Cardiac muscle cell (in vitro differentiated cells and primary cell): ENCODE measurements at regions not wholly inside any gene's neighbourhood (a gene's known extent, or its start where the extent isn't known, plus 50 kb on each side); places are given as distances from the start of the nearest gene placed in this dataset.
"Not testable (repeated sequence)": the region's sequence is repeated elsewhere in the genome, so short reads cannot be mapped to it uniquely, and the experiment has no call there.

Experiments
- DNase-seq, 2 donors: peaks; one replicate each; pipeline versions ENCODE4 v3.0.0 to v3.0.0-alpha.2; 2010 to 2017; ENCODE audit warnings: low read depth in 1 of 2, low spot score in 1 of 2
- H3K27ac ChIP-seq: fragments of 200-600 bp; sonication (generic); 2 replicates; pipeline ENCODE4 v1.5.1; 2016
- H3K27me3 ChIP-seq: fragments of 200-600 bp; sonication (generic); 2 replicates; pipeline ENCODE4 v1.6.0; 2016; ENCODE audit warnings: control low read depth
- H3K36me3 ChIP-seq: fragments of 200-600 bp; sonication (generic); 2 replicates; pipeline ENCODE4 v1.5.1; 2016; ENCODE audit warnings: control low read depth
- H3K4me1 ChIP-seq: fragments of 200-600 bp; sonication (generic); 2 replicates; pipeline ENCODE4 v1.8.1; 2017; ENCODE audit warnings: low read depth, mild to moderate bottlenecking, mixed run types
- H3K4me3 ChIP-seq: fragments of 200-600 bp; sonication (generic); 2 replicates; pipeline ENCODE4 v1.5.1; 2016; ENCODE audit warnings: mild to moderate bottlenecking
- H3K9me3 ChIP-seq: fragments of 200-600 bp; sonication (generic); 2 replicates; pipeline ENCODE4 v1.5.1; 2017; ENCODE audit warnings: low read depth, mild to moderate bottlenecking, control low read depth
- CTCF ChIP-seq: IDR thresholded peaks from 2 replicates; pipeline ENCODE4 v1.5.1; 2012; ENCODE audit warnings: low read depth, mild to moderate bottlenecking, low read length

GRCh38 chr13:22960827-22961226 is 220.0 kb upstream of the SGCG start:
- Histone ChIP-seq H3K27ac (no peak overlapping the region), H3K27me3 (no peaks in the 10 kb centered on the region), H3K36me3 (no peaks in the 10 kb centered on the region), H3K4me3 (no peak overlapping the region), H3K4me1 (no peaks in the 10 kb centered on the region), H3K9me3 (no peaks in the 10 kb centered on the region)
- TF ChIP-seq CTCF, result no peak
- DNase-seq, result no peak

DNA sequence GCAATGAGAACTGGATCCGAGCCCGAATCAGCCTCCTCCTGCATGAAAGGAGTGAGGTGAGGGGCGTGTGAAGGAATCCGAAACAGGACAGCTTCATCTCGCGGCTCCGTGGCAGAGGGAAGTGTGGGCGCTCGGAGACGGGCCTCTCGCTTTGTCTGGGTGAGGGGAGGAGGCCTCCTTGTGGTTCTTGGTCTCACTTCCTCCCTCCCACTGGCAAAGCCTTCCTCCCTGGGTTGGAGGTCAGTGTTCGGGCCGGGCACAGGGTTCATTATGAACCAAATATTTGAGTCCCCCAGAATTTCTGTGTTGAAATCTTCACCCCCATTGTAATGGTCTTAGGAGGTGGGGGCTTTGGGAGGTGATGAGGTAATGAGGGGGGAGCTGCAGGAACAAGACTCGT is 219.4 kb upstream of the SGCG start:
- H3K4me1 ChIP-seq, H3K36me3 ChIP-seq, H3K9me3 ChIP-seq, H3K27ac ChIP-seq, H3K4me3 ChIP-seq, DNase-seq, H3K27me3 ChIP-seq: not testable (repeated sequence)

DNA sequence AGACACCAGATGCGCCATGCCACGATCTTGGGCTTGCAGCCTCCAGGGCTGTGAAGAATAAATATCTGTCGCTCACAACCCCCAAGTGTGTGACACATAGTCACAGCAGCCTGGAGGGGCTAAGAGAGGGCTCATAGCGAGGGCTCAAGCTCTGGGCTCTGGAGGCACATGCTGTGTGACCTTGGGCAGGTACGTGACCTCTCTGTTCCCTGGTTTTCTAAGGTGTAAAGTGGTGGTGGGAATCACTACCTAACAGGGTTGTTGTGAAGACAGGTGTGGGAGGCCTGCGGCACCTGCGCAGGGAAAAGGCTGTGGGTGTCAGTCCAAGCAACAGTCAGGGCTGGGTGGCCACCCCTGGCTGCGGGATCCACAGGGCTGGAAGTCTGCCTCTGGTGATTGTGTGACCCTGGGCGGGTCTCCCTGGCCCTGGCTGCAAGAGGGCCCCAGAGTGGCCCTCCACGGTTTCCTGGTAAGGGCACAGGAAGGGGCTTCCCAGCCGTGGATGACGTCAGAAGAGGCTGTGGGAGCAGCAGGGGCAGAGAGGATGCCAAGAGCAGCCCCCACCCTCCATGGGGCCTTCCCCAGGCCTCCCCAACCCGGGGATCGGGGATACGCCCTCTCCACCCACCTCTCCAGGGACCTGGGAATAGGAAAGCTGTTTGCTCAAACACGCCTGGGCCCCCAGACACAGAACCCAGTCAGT is 218.8 kb upstream of the SGCG start:
- DNase-seq, result no peak
- Histone ChIP-seq H3K36me3 (no peaks in the 10 kb centered on the region), H3K9me3 (no peaks in the 10 kb centered on the region), H3K4me1 (no peaks in the 10 kb centered on the region), H3K4me3 (no peak overlapping the region), H3K27ac (no peak overlapping the region), H3K27me3 (no peaks in the 10 kb centered on the region)
- no peak for TF ChIP-seq CTCF

DNA sequence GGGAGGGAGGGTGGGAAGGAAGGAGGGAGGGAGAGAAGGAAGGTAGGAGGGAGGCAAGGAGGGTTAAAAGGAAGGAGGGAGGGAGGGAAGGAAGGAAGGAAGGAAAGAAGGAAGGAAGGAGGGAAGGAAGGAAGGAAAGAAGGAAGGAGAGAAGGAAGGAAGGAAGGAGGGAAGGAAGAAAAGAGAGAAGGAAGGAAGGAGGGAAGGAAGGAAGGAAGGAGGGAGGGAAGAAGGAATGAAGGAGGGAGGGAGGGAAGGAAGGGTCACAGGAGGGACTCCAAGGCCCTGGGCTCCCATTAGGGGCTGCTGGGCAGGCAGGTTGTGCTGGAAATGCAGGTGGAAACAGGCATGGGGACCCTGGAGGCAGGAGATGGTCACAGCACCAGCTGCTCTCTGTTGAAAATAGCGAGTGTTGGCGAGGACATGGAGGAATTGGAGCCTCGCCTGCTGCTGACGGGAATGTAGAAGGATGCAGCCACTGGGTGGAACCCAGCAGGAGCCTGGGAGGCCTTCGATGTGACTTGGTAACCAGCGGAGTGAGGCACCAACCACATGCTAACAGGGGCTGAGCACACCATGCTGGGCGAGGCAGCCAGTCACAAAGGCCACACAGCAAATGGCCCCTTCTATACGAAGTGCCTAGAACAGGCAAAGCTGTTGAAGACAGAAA is 217.3 kb upstream of the SGCG start:
- not testable (repeated sequence) for H3K9me3 ChIP-seq, H3K4me3 ChIP-seq, DNase-seq, H3K27me3 ChIP-seq, H3K27ac ChIP-seq, H3K36me3 ChIP-seq, H3K4me1 ChIP-seq

- Histone ChIP-seq H3K36me3 (no peaks in the 10 kb centered on the region), H3K4me1 (no peaks in the 10 kb centered on the region), H3K9me3 (no peaks in the 10 kb centered on the region), H3K27me3 (no peaks in the 10 kb centered on the region), H3K4me3 (no peak overlapping the region), H3K27ac (no peak overlapping the region)
- TF ChIP-seq CTCF, result no peak
- DNase-seq, result no peak
Observed at GRCh38 chr13:22964245-22964966, 216.4 kb upstream of the SGCG start.

GRCh38 chr13:22965011-22965857 is 215.5 kb upstream of the SGCG start:
- H3K4me3 ChIP-seq, H3K27ac ChIP-seq, H3K36me3 ChIP-seq, DNase-seq, H3K27me3 ChIP-seq, H3K4me1 ChIP-seq, H3K9me3 ChIP-seq: not testable (repeated sequence)

DNA sequence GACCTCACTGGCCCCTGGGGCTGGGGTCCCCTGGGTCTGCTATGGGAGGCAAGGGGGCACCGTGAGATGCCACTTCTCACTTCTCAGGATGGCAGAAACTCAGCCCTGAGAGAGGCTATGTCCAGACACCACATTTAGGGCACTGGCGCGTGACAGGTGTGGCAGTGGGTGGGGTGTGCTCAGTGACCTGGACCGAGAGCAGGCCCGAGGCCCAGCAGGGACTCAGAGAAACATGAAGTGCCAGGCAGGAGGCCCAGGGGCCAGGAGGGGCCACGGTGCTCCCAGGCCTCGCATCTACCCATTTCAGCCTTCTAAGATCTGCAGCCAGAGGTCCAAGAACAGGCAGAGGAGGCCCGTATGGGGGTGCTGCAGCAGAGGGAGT is 214.9 kb upstream of the SGCG start:
- not testable (repeated sequence) for H3K27me3 ChIP-seq, H3K4me3 ChIP-seq, H3K4me1 ChIP-seq, H3K27ac ChIP-seq, H3K36me3 ChIP-seq, DNase-seq, H3K9me3 ChIP-seq

DNA sequence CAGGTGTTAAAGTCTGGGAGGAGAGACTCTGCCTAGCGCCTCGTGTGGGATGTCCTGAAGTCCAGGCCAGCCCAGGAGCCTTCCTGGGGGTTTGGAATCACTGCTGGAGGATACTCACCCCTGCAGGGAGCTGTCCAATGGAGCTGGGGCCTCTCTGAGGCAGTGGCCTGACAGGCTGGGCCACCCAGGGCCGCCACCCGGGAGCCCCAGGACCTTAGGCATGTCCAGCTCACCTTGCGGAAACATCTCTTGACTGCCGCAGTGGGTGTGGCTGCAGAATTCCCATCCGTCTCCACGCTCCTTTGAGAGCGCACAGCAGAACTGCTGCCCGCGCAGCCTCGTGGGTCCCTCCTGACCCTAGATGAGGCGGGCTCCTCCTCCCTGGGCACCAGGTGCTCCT is 214.0 kb upstream of the SGCG start:
- not testable (repeated sequence) for H3K4me1 ChIP-seq, DNase-seq, H3K36me3 ChIP-seq, H3K27ac ChIP-seq, H3K9me3 ChIP-seq, H3K4me3 ChIP-seq, H3K27me3 ChIP-seq
